Smooth muscle cell (in vitro differentiated cells): ENCODE measurements at regions not wholly inside any gene's neighbourhood (a gene's known extent, or its start where the extent isn't known, plus 50 kb on each side); places are given as distances from the start of the nearest gene placed in this dataset.

Source experiments
- DNase-seq: peaks from one replicate; lab custom pipeline; 2025; ENCODE audit not compliant: unreplicated experiment; lab: John Stamatoyannopoulos, UW
- H2AFZ ChIP-seq: fragments of 200-600 bp; sonication (generic); 2 replicates; pipeline ENCODE4 v1.6.0; 2016; ENCODE audit warnings: antibody characterized with exemption, low read depth, mild to moderate bottlenecking
- H3F3A ChIP-seq: fragments of 200-600 bp; sonication (generic); 2 replicates; pipeline ENCODE4 v1.6.0; 2017; ENCODE audit warnings: antibody characterized with exemption, low read depth
- H3K27ac ChIP-seq: fragments of 200-600 bp; sonication (generic); 2 replicates; pipeline ENCODE4 v1.5.1; 2016; ENCODE audit warnings: low read depth, mild to moderate bottlenecking
- H3K27me3 ChIP-seq: fragments of 200-600 bp; sonication (generic); 2 replicates; pipeline ENCODE4 v1.6.1; 2016; ENCODE audit warnings: low read depth, mild to moderate bottlenecking
- H3K36me3 ChIP-seq: fragments of 200-600 bp; sonication (generic); 2 replicates; pipeline ENCODE4 v1.5.1; 2016; ENCODE audit warnings: low read depth
- H3K4me1 ChIP-seq: fragments of 200-600 bp; sonication (generic); 2 replicates; pipeline ENCODE4 v1.5.1; 2016; ENCODE audit warnings: low read depth
- H3K4me2 ChIP-seq: fragments of 200-600 bp; sonication (generic); 2 replicates; pipeline ENCODE4 v1.6.0; 2016; ENCODE audit warnings: mild to moderate bottlenecking
- H3K4me3 ChIP-seq: fragments of 200-600 bp; sonication (generic); 2 replicates; pipeline ENCODE4 v1.5.1; 2016; ENCODE audit warnings: mild to moderate bottlenecking
- H3K79me2 ChIP-seq: fragments of 200-600 bp; sonication (generic); 2 replicates; pipeline ENCODE4 v1.6.0; 2016; ENCODE audit warnings: low read depth, mild to moderate bottlenecking
- H3K9ac ChIP-seq: fragments of 200-600 bp; sonication (generic); 2 replicates; pipeline ENCODE4 v1.6.0; 2016; ENCODE audit warnings: low read depth
- H3K9me3 ChIP-seq: fragments of 200-600 bp; sonication (generic); replicated peaks from 2 replicates; pipeline ENCODE4 v1.5.1; 2016; ENCODE audit warnings: low read depth
- H4K20me1 ChIP-seq: fragments of 200-600 bp; sonication (generic); 2 replicates; pipeline ENCODE4 v1.6.0; 2016; ENCODE audit warnings: low read depth
- CTCF ChIP-seq: fragments of 200-600 bp; sonication (generic); IDR thresholded peaks from 2 replicates; pipeline ENCODE4 v1.5.1; 2017; ENCODE audit warnings: borderline replicate concordance, mild to moderate bottlenecking, antibody characterized with exemption; ENCODE audit not compliant: insufficient read depth, poor library complexity, severe bottlenecking
- WGBS: methylation state at CpG from one replicate; pipeline ENCODE4 v1.1.7; 2016; ENCODE audit warnings: low lambda C conversion rate; 5-methylcytosine and 5-hydroxymethylcytosine counted together

GRCh38 chr16:55010492-55011160 is 80.0 kb downstream of the IRX5 start:
- Histone ChIP-seq H3K36me3 (no peaks in the 10 kb centered on the region), H4K20me1 (no peaks in the 10 kb centered on the region), H3K9ac (no peak overlapping the region), H3F3A (no peaks in the 10 kb centered on the region), H3K4me3 (no peak overlapping the region), H2AFZ (no peak overlapping the region), H3K4me1 (no peaks in the 10 kb centered on the region), H3K27ac (no peak overlapping the region), H3K27me3 (peaks cover 14% of the 10 kb centered on the region), H3K9me3 (no peaks in the 10 kb centered on the region), H3K79me2 (no peaks in the 10 kb centered on the region), H3K4me2 (no peak overlapping the region)
- TF ChIP-seq CTCF: no peak
- WGBS: 79% methylated on average over 14 of the region's 14 CpGs
- no peak for DNase-seq

GRCh38 chr16:55012362-55012761 is 81.7 kb downstream of the IRX5 start:
- Histone ChIP-seq H3K79me2 (no peaks in the 10 kb centered on the region), H4K20me1 (no peaks in the 10 kb centered on the region), H3F3A (no peaks in the 10 kb centered on the region), H2AFZ (no peak overlapping the region), H3K36me3 (no peaks in the 10 kb centered on the region), H3K9ac (no peak overlapping the region), H3K27me3 (peaks cover 11% of the 10 kb centered on the region), H3K4me2 (no peak overlapping the region), H3K9me3 (no peaks in the 10 kb centered on the region), H3K4me3 (no peak overlapping the region), H3K27ac (no peak overlapping the region), H3K4me1 (no peaks in the 10 kb centered on the region)
- WGBS: 65% methylated on average over 2 of the region's 2 CpGs
- no peak for DNase-seq
- TF ChIP-seq CTCF: no peak

DNA sequence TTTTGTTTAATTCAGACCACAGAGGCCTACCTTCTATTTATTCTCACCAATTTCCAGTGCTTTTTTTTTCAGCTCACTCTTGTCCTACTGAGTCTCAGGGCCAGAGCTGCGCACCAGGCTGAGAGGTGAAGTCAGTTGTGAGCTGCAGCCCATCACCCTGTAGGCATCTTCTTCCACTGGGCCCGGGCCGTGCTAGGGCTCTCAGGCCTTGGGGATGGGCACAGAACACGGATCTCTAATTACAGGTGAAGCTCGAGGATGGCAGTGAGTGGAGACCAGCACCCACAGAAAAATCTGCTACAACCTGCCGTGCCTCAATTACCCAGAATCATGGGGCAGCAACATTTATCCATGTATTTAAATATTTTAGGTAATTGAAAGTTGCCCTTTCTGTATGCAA is 82.1 kb downstream of the IRX5 start:
- no peak for TF ChIP-seq CTCF
- no peaks in the 10 kb centered on the region for H3F3A ChIP-seq
- 92% methylated on average over 6 of the region's 6 CpGs for WGBS
- no peak overlapping the region for H3K27ac ChIP-seq
- no peak overlapping the region for H3K4me2 ChIP-seq
- no peaks in the 10 kb centered on the region for H3K9me3 ChIP-seq
- no peak overlapping the region for H3K4me3 ChIP-seq
- H3K27me3 ChIP-seq: peaks cover 7% of the 10 kb centered on the region
- H3K36me3 ChIP-seq: no peaks in the 10 kb centered on the region
- H3K4me1 ChIP-seq: no peaks in the 10 kb centered on the region
- H3K9ac ChIP-seq: no peak overlapping the region
- H2AFZ ChIP-seq: no peak overlapping the region
- H3K79me2 ChIP-seq: no peaks in the 10 kb centered on the region
- no peak for DNase-seq
- H4K20me1 ChIP-seq: no peaks in the 10 kb centered on the region

DNA sequence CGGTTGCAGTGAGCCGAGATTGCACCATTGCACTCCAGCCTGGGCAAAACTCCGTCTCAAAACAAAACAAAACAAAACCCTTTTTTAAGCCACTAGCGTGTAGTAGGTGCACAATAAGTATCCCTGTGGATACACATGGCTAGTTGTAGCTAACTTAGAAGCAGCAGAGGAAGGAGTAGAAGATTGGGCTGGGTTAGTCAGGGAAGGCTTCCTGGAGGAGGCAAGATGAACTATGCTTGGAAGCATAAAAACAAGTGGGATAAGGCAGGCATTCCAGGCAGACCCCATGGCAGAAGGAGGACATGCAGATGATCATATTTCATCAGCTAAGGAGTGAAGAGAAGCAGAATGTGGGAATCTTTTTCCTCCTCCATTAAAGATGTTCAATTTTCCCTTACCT is 83.4 kb downstream of the IRX5 start:
- Histone ChIP-seq H3K27ac (no peak overlapping the region), H3K36me3 (no peaks in the 10 kb centered on the region), H3K9me3 (no peaks in the 10 kb centered on the region), H3K4me3 (no peak overlapping the region), H3K4me1 (no peaks in the 10 kb centered on the region), H3K4me2 (no peak overlapping the region), H2AFZ (no peak overlapping the region), H4K20me1 (no peaks in the 10 kb centered on the region), H3F3A (no peaks in the 10 kb centered on the region), H3K27me3 (peaks cover 5% of the 10 kb centered on the region), H3K79me2 (no peaks in the 10 kb centered on the region), H3K9ac (no peak overlapping the region)
- no peak for DNase-seq
- WGBS: 93% methylated on average over 4 of the region's 4 CpGs
- no peak for TF ChIP-seq CTCF
